Ishikawa (cell line): ENCODE measurements at regions not wholly inside any gene's neighbourhood (a gene's known extent, or its start where the extent isn't known, plus 50 kb on each side); places are given as distances from the start of the nearest gene placed in this dataset.

ENCODE experiments used
- EGR1 ChIP-seq: IDR thresholded peaks from 2 replicates; pipeline ENCODE4 v1.6.1; 2012
- RAD21 ChIP-seq: IDR thresholded peaks from 2 replicates; pipeline ENCODE4 v1.6.1; 2012; ENCODE audit warnings: low read depth
- TCF12 ChIP-seq: IDR thresholded peaks from 2 replicates; pipeline ENCODE4 v1.6.1; 2012; ENCODE audit warnings: low read depth
- YY1 ChIP-seq: IDR thresholded peaks from 2 replicates; pipeline ENCODE4 v1.6.1; 2012; ENCODE audit warnings: low read depth

DNA sequence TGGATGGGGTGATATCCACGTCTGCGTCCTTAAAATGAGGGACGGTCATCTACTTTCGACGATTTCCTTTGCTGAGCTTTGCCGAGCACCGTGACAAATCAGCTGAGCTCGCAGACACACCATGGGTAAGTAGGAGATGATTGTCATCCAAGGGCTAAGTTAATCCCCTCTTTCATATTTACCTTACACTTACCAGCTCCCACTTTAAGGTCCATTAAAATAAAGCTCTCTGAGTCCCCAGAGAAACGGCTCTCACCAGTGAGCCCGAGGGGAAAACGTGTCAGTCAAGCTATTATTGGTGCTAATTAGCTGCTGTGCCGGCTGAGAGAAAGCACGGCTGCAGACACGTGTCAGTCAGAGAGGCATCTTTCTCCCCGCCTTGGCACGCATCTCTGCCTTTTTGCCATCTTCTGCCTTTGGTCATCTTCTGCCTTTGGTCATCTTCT, 72.2 kb downstream of the CRLF2 start:
- TF ChIP-seq EGR1: no peak
- no peak for TF ChIP-seq RAD21
- no peak for TF ChIP-seq TCF12
- no peak for TF ChIP-seq YY1
